Fibroblast of skin of right biceps (primary cell): ENCODE measurements at regions not wholly inside any gene's neighbourhood (a gene's known extent, or its start where the extent isn't known, plus 50 kb on each side); places are given as distances from the start of the nearest gene placed in this dataset.
"Not testable (repeated sequence)": the region's sequence is repeated elsewhere in the genome, so short reads cannot be mapped to it uniquely, and the experiment has no call there.

Source experiments
- DNase-seq: peaks from one replicate; pipeline ENCODE4 v3.0.0-alpha.2; 2013

DNA sequence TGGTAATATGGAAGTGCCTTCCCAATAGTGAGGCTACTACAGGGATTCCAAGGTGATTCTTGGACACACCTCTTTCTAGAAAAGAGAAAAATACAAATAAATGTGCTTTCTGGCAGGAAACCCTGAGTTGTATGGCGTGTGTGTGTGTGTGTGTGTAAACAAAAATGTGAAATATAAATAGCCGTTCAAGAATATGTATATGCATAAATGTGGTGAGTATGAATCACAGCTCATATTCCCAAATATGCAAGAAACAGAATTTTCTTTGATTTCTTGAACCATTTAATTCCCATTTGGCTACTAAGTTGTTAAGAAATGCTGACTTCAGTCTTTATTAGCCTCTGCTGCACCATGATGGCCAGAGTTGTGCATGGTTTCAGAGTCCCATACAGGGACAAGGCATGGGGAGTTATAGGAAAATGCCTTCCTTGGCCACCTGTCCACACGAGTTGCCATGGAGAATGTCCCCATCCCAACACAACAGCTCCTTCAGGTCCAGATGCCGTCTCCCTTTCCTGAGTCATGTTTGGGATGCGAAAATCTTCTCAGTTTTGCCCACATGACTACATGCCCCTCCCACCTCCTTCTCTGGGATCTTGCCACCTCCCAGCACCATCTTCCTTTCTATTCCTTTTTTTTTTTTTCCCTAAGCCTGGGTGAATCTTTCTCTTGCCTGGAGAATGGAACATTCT is 312.4 kb upstream of the ECI2 start:
- no peak for DNase-seq

DNA sequence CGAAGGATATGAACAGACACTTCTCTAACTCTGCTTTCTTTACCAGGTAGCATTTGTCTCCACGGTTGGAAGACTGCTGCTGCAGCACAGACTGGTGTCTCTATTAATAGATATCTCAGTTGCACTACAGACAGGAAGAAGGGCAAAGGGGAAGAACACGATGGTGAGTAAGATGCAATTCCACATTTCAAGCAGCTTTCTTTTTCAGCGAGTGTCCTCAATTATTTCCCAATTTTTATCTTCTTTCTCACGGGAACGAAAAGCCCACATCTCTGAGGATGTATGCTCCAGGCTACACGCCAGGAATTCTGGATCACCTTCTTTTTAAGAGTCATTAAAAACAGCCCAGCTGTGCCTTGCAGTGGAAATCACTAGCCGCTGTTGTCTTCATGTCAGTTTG is 311.6 kb upstream of the ECI2 start:
- DNase-seq: peak; percentile 71

- no peak for DNase-seq
Measured at GRCh38 chr6:4441981-4442434, 306.6 kb upstream of the ECI2 start.

DNA sequence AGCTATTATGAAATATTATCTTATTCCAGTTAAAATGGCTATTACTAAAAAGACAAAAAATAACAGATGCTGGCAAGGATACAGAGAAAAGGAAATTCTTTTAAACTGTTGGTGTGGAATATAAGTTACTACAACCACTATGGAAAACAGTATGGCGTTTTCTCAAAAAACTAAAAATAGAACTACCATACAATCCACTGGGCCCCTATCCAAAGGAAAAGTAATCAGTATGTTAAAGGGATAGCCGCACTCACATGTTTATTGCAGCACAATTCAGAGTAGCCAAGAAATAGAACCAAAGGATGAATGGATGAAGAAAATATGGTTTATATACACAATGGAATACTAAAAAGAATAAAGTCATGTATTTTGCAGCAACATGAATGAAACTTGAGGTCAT is 303.8 kb upstream of the ECI2 start:
- no peak for DNase-seq

DNA sequence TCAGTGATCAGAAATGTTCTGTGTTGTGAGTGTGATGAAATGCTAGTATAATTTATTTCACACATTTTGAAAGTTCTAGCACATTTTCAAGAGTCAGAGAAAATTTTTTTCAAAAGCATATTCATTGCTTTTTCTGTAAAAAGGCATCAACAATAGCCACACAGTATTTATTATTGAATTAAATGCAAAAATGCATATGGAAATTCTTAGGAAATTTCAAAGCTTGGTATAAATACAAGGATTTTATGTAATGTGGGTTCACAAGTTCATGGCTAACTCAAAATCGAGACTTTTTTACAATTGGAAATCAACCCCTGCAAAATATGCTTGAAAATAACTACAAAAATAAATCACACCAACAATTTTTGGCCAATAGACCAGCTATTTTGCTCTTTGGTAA is 302.0 kb upstream of the ECI2 start:
- no peak for DNase-seq

DNA sequence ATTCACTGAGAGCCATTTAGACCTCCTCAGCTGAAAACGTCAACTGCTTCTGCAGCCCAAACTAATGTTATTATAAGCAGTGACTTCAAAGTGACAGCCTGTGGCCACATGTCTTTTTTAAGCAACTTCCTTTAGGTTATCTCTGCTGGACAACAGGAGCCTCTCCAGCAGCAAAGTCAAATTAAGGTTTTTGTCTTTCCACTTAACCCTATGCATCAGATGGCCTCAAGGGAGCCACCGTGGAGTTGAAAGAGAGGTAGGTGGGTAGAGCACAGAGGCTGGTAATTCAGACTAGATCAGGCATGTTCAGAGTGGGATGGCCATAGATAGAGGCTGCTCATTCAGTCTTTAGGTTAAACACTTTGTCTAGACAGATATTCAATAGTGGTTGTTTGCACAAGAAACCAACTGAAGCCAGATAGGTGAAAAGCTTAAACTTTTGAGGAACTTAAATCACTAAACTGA is 300.6 kb upstream of the ECI2 start:
- no peak for DNase-seq

DNA sequence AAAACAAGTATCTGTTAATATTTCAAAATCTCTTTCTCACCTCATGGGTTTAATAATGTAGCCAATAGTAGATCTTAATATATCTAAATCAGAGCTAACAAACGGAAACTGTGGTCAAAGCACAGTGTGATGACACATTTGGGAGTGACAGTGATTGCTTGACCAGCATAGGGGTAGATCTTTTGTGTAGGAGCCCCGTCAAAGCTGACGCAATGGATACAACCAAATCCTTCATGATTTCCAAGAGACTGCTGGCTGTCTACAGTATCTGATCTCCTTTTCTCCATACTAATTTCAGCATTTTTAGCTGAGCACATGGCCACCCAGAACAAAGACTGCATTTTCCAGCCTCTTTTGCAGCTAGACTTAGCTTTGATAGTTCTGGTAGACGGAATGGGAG is 299.3 kb upstream of the ECI2 start:
- DNase-seq: no peak

GRCh38 chr6:4433199-4433598 is 297.8 kb upstream of the ECI2 start:
- DNase-seq: no peak

DNA sequence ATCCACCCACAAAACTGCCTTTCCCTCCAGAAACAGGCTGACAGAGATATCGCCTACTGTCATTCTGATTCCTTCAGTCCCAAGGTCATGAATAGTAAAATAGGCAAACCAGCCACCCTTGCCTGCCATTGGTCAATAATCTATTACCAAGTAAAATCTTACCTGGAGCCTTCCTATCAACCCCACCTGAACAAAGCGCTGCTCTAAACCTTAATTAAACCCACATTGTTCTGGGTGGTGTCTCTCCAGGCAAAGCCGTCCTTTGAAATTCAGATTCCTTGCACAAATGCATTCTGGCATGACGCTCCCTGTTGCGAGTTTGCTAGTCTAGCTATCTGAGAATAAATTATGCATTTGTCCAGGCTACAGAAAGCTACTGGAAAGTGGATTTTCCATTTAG is 291.6 kb upstream of the ECI2 start:
- DNase-seq: no peak

- DNase-seq: no peak
Measured at GRCh38 chr6:4421837-4422236, 286.5 kb upstream of the ECI2 start.

DNA sequence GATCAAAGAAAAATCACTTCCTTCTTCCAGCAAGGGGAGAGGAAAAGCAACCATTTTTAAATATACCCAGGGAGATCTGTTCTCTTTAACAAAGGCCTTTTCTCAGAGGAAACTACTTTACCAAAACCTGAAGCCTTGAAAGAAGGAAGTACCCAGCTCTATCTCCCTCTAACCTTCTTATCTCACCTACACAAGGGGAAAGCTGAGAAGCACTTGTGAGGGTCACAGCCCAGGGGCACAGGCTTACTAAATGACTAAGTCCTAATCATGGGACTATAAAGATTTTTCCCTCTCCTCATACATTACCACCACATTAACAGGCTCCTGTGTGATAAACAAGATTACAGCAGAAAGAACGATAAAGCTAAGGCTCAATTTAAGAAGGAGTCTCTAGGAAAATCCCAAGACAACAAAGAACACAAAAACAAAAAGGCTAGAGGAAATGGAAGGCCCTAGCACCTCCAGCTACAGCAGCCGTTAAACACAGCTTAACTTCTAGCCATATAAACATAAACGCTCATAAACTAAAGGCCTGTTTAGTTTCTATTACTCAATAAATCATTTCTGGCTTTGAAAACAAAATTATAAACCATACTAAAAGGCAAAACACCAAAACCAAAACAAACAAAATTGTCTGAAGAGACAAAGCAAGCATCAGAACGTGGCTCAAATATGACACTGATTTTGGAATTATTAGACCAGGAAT is 284.9 kb upstream of the ECI2 start:
- no peak for DNase-seq

DNA sequence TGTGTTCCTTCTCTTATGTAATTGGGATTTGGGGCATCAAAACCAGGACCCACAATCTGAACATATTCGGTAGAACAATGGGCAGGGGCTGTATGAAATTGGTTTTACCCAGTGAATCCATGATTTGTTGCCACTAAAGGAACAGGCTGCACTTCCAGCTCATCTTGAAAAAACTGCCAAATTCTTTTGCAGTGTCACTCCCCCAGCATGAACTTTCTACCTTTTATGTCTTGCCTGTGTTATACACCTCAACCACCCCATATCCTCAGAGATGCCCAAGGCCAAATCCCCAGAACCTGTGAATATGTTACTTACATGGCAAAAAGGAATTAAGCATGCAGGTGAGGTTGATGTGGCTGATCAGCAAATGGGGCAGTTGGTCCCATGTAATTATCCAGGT is 280.2 kb upstream of the ECI2 start:
- DNase-seq: no peak

GRCh38 chr6:4414078-4414477 is 278.7 kb upstream of the ECI2 start:
- not testable (repeated sequence) for DNase-seq

DNA sequence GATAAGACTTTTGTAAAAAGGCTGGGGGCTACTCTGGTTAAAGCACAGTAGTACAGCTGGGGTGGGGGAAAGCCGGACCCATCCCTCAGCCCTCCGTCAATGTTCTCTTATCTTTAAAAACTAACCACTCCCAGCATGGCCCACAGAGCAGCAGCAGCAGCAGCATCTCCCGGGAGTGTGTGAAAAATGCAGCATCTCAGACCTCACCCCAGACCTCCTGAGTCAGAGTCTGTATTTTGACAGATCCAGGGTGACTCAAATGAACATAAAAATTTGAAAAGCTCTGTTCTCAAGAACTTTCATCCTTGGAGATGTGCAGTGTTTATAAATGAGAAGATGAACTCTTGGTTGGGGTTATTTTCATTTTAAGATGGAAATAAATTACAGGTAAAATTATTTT is 277.7 kb upstream of the ECI2 start:
- DNase-seq: peak; percentile 61

GRCh38 chr6:4412488-4412887 is 277.1 kb upstream of the ECI2 start:
- DNase-seq: no peak

GRCh38 chr6:4412077-4412476 is 276.7 kb upstream of the ECI2 start:
- no peak for DNase-seq

- not testable (repeated sequence) for DNase-seq
Measured at GRCh38 chr6:4407710-4408109, 272.3 kb upstream of the ECI2 start.

DNA sequence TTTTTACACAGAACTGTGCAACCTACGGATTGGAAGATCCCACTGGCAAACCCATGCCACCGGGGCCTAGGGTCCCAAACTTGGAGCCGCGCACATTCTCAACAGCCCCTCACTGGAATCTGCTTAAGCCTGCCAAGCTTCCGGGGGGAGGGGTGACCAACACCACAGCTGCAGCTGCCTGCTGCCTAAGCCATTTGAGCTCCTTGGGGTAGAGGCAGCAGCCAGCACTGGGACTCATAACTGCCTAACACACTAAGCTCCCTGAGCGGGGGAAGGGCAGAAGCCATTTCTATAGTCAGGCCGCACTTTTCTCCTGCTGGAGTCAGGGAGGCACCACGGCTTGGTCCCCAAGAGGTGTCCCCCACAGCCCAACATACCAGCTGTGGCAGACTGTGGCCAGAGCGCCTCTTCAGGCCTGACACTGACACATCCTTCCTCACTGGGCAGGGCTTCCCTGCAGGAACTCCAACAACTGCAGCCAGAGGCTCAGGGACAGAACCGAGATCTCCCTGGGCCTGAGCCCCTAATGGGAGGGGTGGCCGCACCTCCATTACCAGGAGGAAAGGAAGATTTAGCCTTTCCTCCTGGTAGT is 270.3 kb upstream of the ECI2 start:
- no peak for DNase-seq

GRCh38 chr6:4404415-4404814 is 269.0 kb upstream of the ECI2 start:
- DNase-seq: no peak

DNA sequence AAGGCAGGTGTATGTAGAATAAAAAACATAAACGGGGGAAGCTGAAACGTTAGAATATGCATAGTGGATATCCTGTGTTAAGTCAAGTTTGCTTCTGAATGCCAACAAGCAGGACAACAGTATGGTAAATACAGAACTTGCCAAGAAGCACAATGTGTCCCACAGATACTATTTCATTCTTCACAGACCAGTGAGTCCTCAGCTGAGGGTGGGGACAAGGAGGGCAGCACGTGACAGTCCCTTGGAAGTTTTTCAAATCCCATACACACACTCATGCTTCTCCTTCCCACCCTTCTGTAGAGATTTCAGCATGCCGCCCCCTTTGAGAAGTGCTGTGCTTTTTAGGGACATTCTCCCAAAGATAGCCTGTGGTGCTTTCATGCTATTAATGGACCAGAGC is 268.5 kb upstream of the ECI2 start:
- no peak for DNase-seq

DNA sequence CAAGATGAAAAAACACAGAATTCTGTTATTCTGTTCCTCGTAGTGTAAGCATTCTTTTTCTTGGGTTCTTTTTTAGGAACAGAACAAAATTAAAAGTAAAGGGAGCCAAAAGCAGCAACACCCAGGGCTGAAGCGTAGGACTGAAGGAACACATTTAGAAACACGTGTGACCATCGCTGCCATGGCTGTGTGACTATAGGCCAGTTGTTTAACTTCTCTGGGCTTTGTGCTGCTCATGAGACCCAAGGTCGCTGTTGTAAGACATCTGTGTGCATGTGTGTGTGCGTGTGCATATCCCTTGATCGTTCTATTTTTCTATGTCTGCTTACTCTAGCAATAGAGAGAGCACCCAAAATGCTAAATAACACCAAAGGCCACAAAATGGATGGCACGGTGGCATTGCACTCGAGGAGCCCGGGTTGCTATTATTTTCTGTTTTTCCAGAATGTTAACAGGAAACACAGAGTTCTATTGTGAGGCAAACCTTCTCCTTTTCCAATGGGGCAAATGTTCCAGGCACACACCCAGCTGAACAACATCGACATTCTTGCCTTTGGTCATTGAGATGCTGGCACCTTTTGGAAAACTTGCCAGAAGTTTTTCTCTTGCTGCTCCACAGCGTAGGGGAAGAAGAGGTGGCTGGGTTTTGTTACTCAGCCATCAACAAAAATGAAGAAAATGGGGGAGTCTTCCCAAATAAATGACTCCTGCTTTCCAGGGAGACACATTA is 267.8 kb upstream of the ECI2 start:
- DNase-seq: no peak

GRCh38 chr6:4402477-4402976 is 267.2 kb upstream of the ECI2 start:
- peak; percentile 82 for DNase-seq
